Tibial nerve (tissue), 4 donors: ENCODE measurements at regions not wholly inside any gene's neighbourhood (a gene's known extent, or its start where the extent isn't known, plus 50 kb on each side); places are given as distances from the start of the nearest gene placed in this dataset.

ENCODE experiments used
- CTCF ChIP-seq, 5 experiments: fragments of 200-600 bp in 3 of 5; fragments of 450-650 bp in 2 of 5; sonication (generic) in 3 of 5; IDR thresholded peaks; one replicate each; pipeline ENCODE4 v1.5.1; 2016 to 2019; ENCODE audit warnings: antibody characterized with exemption in 5 of 5, mild to moderate bottlenecking in 3 of 5, moderate library complexity in 2 of 5
- EP300 ChIP-seq, 2 donors: sonication (generic); formaldehyde crosslinking; IDR thresholded peaks; one replicate each; pipeline ENCODE4 v1.6.1; 2017; ENCODE audit warnings: antibody characterized with exemption in 2 of 2, mild to moderate bottlenecking in 1 of 2
- POLR2A ChIP-seq, 2 donors: fragments of 450-650 bp; IDR thresholded peaks; one replicate each; pipeline ENCODE4 v1.6.1; 2017; ENCODE audit warnings: antibody characterized with exemption in 2 of 2, mild to moderate bottlenecking in 2 of 2, moderate library complexity in 2 of 2

GRCh38 chr2:18182861-18183260, 304.4 kb downstream of the KCNS3 start:
- TF ChIP-seq CTCF (IDR thresholded peaks at IDR 0.05) (no peak), EP300 (IDR thresholded peaks at IDR 0.05) (no peak), POLR2A (IDR thresholded peaks at IDR 0.05) (no peak)
